ENCODE measurements at regions not wholly inside any gene's neighbourhood (a gene's known extent, or its start where the extent isn't known, plus 50 kb on each side); places are given as distances from the start of the nearest gene placed in this dataset.
"Not testable (repeated sequence)": the region's sequence is repeated elsewhere in the genome, so short reads cannot be mapped to it uniquely, and the experiment has no call there.

- DNase-seq: peak; percentile 38
- CTCF ChIA-PET; BruUV-seq (replicated peaks); H3K36me3 Mint-ChIP-seq (ENCODE audit: insufficient read depth, unreplicated experiment); H3K27me3 Mint-ChIP-seq (ENCODE audit: unreplicated experiment); H3K27ac Mint-ChIP-seq (ENCODE audit: unreplicated experiment); H3K9me3 Mint-ChIP-seq (ENCODE audit: low read depth, unreplicated experiment); intact Hi-C loops (cut with micrococcal nuclease; ENCODE audit: unreplicated experiment): not testable (repeated sequence)
- Mint-ChIP-seq H3K4me3 (ENCODE audit: low read depth, unreplicated experiment) (peak overlapping the region; percentile 49), H3K4me1 (ENCODE audit: low read depth, unreplicated experiment) (peaks cover 17% of the 10 kb centered on the region)
These were observed 262.0 kb upstream of the PLGLB2 start for GRCh38 chr2:87485884-87486283.

- Mint-ChIP-seq H3K4me1 (ENCODE audit: low read depth, unreplicated experiment) (peaks cover 17% of the 10 kb centered on the region), H3K4me3 (ENCODE audit: low read depth, unreplicated experiment) (peak overlapping the region; percentile 49)
- H3K36me3 Mint-ChIP-seq (ENCODE audit: insufficient read depth, unreplicated experiment); BruUV-seq (replicated peaks); H3K9me3 Mint-ChIP-seq (ENCODE audit: low read depth, unreplicated experiment); CTCF ChIA-PET; H3K27me3 Mint-ChIP-seq (ENCODE audit: unreplicated experiment); DNase-seq; H3K27ac Mint-ChIP-seq (ENCODE audit: unreplicated experiment); intact Hi-C loops (cut with micrococcal nuclease; ENCODE audit: unreplicated experiment): not testable (repeated sequence)
These were observed 261.5 kb upstream of the PLGLB2 start for GRCh38 chr2:87486413-87486812.

GRCh38 chr2:87488021-87488420, 259.9 kb upstream of the PLGLB2 start:
- H3K36me3 Mint-ChIP-seq (ENCODE audit: insufficient read depth, unreplicated experiment); H3K9me3 Mint-ChIP-seq (ENCODE audit: low read depth, unreplicated experiment); CTCF ChIA-PET; intact Hi-C loops (cut with micrococcal nuclease; ENCODE audit: unreplicated experiment); H3K27ac Mint-ChIP-seq (ENCODE audit: unreplicated experiment); DNase-seq; H3K4me3 Mint-ChIP-seq (ENCODE audit: low read depth, unreplicated experiment); BruUV-seq (replicated peaks); H3K27me3 Mint-ChIP-seq (ENCODE audit: unreplicated experiment); H3K4me1 Mint-ChIP-seq (ENCODE audit: low read depth, unreplicated experiment): not testable (repeated sequence)

- H3K9me3 Mint-ChIP-seq (ENCODE audit: low read depth, unreplicated experiment); H3K27me3 Mint-ChIP-seq (ENCODE audit: unreplicated experiment); H3K27ac Mint-ChIP-seq (ENCODE audit: unreplicated experiment); CTCF ChIA-PET; H3K4me1 Mint-ChIP-seq (ENCODE audit: low read depth, unreplicated experiment); H3K36me3 Mint-ChIP-seq (ENCODE audit: insufficient read depth, unreplicated experiment); BruUV-seq (replicated peaks); intact Hi-C loops (cut with micrococcal nuclease; ENCODE audit: unreplicated experiment); H3K4me3 Mint-ChIP-seq (ENCODE audit: low read depth, unreplicated experiment); DNase-seq: not testable (repeated sequence)
These were observed 258.9 kb upstream of the PLGLB2 start for GRCh38 chr2:87488991-87489390.

GRCh38 chr2:87494846-87495245, 253.0 kb upstream of the PLGLB2 start:
- H3K36me3 Mint-ChIP-seq (ENCODE audit: insufficient read depth, unreplicated experiment); CTCF ChIA-PET; H3K4me1 Mint-ChIP-seq (ENCODE audit: low read depth, unreplicated experiment); intact Hi-C loops (cut with micrococcal nuclease; ENCODE audit: unreplicated experiment); H3K4me3 Mint-ChIP-seq (ENCODE audit: low read depth, unreplicated experiment); BruUV-seq (replicated peaks); H3K27me3 Mint-ChIP-seq (ENCODE audit: unreplicated experiment); H3K9me3 Mint-ChIP-seq (ENCODE audit: low read depth, unreplicated experiment); DNase-seq: not testable (repeated sequence)
- H3K27ac Mint-ChIP-seq (ENCODE audit: unreplicated experiment): peak overlapping the region; percentile 56

- intact Hi-C loops (cut with micrococcal nuclease; ENCODE audit: unreplicated experiment); H3K9me3 Mint-ChIP-seq (ENCODE audit: low read depth, unreplicated experiment); H3K36me3 Mint-ChIP-seq (ENCODE audit: insufficient read depth, unreplicated experiment); BruUV-seq (replicated peaks); H3K27me3 Mint-ChIP-seq (ENCODE audit: unreplicated experiment); DNase-seq; H3K4me3 Mint-ChIP-seq (ENCODE audit: low read depth, unreplicated experiment); CTCF ChIA-PET; H3K4me1 Mint-ChIP-seq (ENCODE audit: low read depth, unreplicated experiment): not testable (repeated sequence)
- peak overlapping the region; percentile 56 for H3K27ac Mint-ChIP-seq (ENCODE audit: unreplicated experiment)
These were observed 252.4 kb upstream of the PLGLB2 start for GRCh38 chr2:87495455-87495854.

GRCh38 chr2:87496036-87497006, 251.6 kb upstream of the PLGLB2 start:
- intact Hi-C loops (cut with micrococcal nuclease; ENCODE audit: unreplicated experiment); H3K36me3 Mint-ChIP-seq (ENCODE audit: insufficient read depth, unreplicated experiment); H3K27me3 Mint-ChIP-seq (ENCODE audit: unreplicated experiment); H3K9me3 Mint-ChIP-seq (ENCODE audit: low read depth, unreplicated experiment); H3K4me1 Mint-ChIP-seq (ENCODE audit: low read depth, unreplicated experiment); CTCF ChIA-PET; BruUV-seq (replicated peaks); H3K4me3 Mint-ChIP-seq (ENCODE audit: low read depth, unreplicated experiment); H3K27ac Mint-ChIP-seq (ENCODE audit: unreplicated experiment): not testable (repeated sequence)
- peak; percentile 17 for DNase-seq

GRCh38 chr2:87497135-87497534, 250.8 kb upstream of the PLGLB2 start:
- CTCF ChIA-PET; intact Hi-C loops (cut with micrococcal nuclease; ENCODE audit: unreplicated experiment); H3K9me3 Mint-ChIP-seq (ENCODE audit: low read depth, unreplicated experiment); DNase-seq; H3K4me1 Mint-ChIP-seq (ENCODE audit: low read depth, unreplicated experiment); H3K4me3 Mint-ChIP-seq (ENCODE audit: low read depth, unreplicated experiment); H3K27ac Mint-ChIP-seq (ENCODE audit: unreplicated experiment); H3K36me3 Mint-ChIP-seq (ENCODE audit: insufficient read depth, unreplicated experiment); BruUV-seq (replicated peaks); H3K27me3 Mint-ChIP-seq (ENCODE audit: unreplicated experiment): not testable (repeated sequence)

- H3K27ac Mint-ChIP-seq (ENCODE audit: unreplicated experiment); CTCF ChIA-PET; H3K4me1 Mint-ChIP-seq (ENCODE audit: low read depth, unreplicated experiment); BruUV-seq (replicated peaks); intact Hi-C loops (cut with micrococcal nuclease; ENCODE audit: unreplicated experiment); DNase-seq; H3K9me3 Mint-ChIP-seq (ENCODE audit: low read depth, unreplicated experiment); H3K27me3 Mint-ChIP-seq (ENCODE audit: unreplicated experiment); H3K36me3 Mint-ChIP-seq (ENCODE audit: insufficient read depth, unreplicated experiment); H3K4me3 Mint-ChIP-seq (ENCODE audit: low read depth, unreplicated experiment): not testable (repeated sequence)
These were observed 250.2 kb upstream of the PLGLB2 start for GRCh38 chr2:87497700-87498099.

- H3K27me3 Mint-ChIP-seq (ENCODE audit: unreplicated experiment); DNase-seq; CTCF ChIA-PET; BruUV-seq (replicated peaks); H3K4me1 Mint-ChIP-seq (ENCODE audit: low read depth, unreplicated experiment); H3K27ac Mint-ChIP-seq (ENCODE audit: unreplicated experiment); intact Hi-C loops (cut with micrococcal nuclease; ENCODE audit: unreplicated experiment); H3K36me3 Mint-ChIP-seq (ENCODE audit: insufficient read depth, unreplicated experiment); H3K4me3 Mint-ChIP-seq (ENCODE audit: low read depth, unreplicated experiment); H3K9me3 Mint-ChIP-seq (ENCODE audit: low read depth, unreplicated experiment): not testable (repeated sequence)
These were observed 249.6 kb upstream of the PLGLB2 start for GRCh38 chr2:87498169-87498853.

Measured in Calu3 (cell line).